Cardiac muscle cell (in vitro differentiated cells and primary cell): ENCODE measurements at regions not wholly inside any gene's neighbourhood (a gene's known extent, or its start where the extent isn't known, plus 50 kb on each side); places are given as distances from the start of the nearest gene placed in this dataset.

ENCODE experiments used
- DNase-seq, 2 donors: peaks; one replicate each; pipeline versions ENCODE4 v3.0.0 to v3.0.0-alpha.2; 2010 to 2017; ENCODE audit warnings: low read depth in 1 of 2, low spot score in 1 of 2
- H3K27ac ChIP-seq: fragments of 200-600 bp; sonication (generic); 2 replicates; pipeline ENCODE4 v1.5.1; 2016
- H3K27me3 ChIP-seq: fragments of 200-600 bp; sonication (generic); 2 replicates; pipeline ENCODE4 v1.6.0; 2016; ENCODE audit warnings: control low read depth
- H3K36me3 ChIP-seq: fragments of 200-600 bp; sonication (generic); 2 replicates; pipeline ENCODE4 v1.5.1; 2016; ENCODE audit warnings: control low read depth
- H3K4me1 ChIP-seq: fragments of 200-600 bp; sonication (generic); 2 replicates; pipeline ENCODE4 v1.8.1; 2017; ENCODE audit warnings: low read depth, mild to moderate bottlenecking, mixed run types
- H3K4me3 ChIP-seq: fragments of 200-600 bp; sonication (generic); 2 replicates; pipeline ENCODE4 v1.5.1; 2016; ENCODE audit warnings: mild to moderate bottlenecking
- H3K9me3 ChIP-seq: fragments of 200-600 bp; sonication (generic); 2 replicates; pipeline ENCODE4 v1.5.1; 2017; ENCODE audit warnings: low read depth, mild to moderate bottlenecking, control low read depth
- CTCF ChIP-seq: IDR thresholded peaks from 2 replicates; pipeline ENCODE4 v1.5.1; 2012; ENCODE audit warnings: low read depth, mild to moderate bottlenecking, low read length

- TF ChIP-seq CTCF, result no peak
- Histone ChIP-seq H3K4me3 (no peak overlapping the region), H3K27ac (no peak overlapping the region), H3K27me3 (no peaks in the 10 kb centered on the region), H3K4me1 (no peaks in the 10 kb centered on the region), H3K9me3 (no peaks in the 10 kb centered on the region), H3K36me3 (no peaks in the 10 kb centered on the region)
- no peak for DNase-seq
Observed at GRCh38 chr2:509888-510287, 167.3 kb downstream of the TMEM18 start.

GRCh38 chr2:508121-508520, 169.1 kb downstream of the TMEM18 start:
- Histone ChIP-seq H3K27ac (no peak overlapping the region), H3K4me1 (no peaks in the 10 kb centered on the region), H3K9me3 (no peaks in the 10 kb centered on the region), H3K4me3 (no peak overlapping the region), H3K36me3 (no peaks in the 10 kb centered on the region), H3K27me3 (no peaks in the 10 kb centered on the region)
- TF ChIP-seq CTCF, result no peak
- no peak for DNase-seq

GRCh38 chr2:506866-507265, 170.3 kb downstream of the TMEM18 start:
- H3K27me3 ChIP-seq, result no peaks in the 10 kb centered on the region
- no peak overlapping the region for H3K27ac ChIP-seq
- TF ChIP-seq CTCF, result no peak
- no peak overlapping the region for H3K4me3 ChIP-seq
- no peaks in the 10 kb centered on the region for H3K36me3 ChIP-seq
- no peak for DNase-seq
- H3K9me3 ChIP-seq, result no peaks in the 10 kb centered on the region
- no peaks in the 10 kb centered on the region for H3K4me1 ChIP-seq

- Histone ChIP-seq H3K36me3 (no peaks in the 10 kb centered on the region), H3K4me1 (no peaks in the 10 kb centered on the region), H3K4me3 (no peak overlapping the region), H3K9me3 (no peaks in the 10 kb centered on the region), H3K27ac (no peak overlapping the region), H3K27me3 (no peaks in the 10 kb centered on the region)
- no peak for DNase-seq
- no peak for TF ChIP-seq CTCF
Observed at GRCh38 chr2:506451-506850, 170.8 kb downstream of the TMEM18 start.

GRCh38 chr2:505941-506340, 171.3 kb downstream of the TMEM18 start:
- Histone ChIP-seq H3K27ac (no peak overlapping the region), H3K9me3 (no peaks in the 10 kb centered on the region), H3K4me3 (no peak overlapping the region), H3K36me3 (no peaks in the 10 kb centered on the region), H3K27me3 (no peaks in the 10 kb centered on the region), H3K4me1 (no peaks in the 10 kb centered on the region)
- no peak for DNase-seq
- TF ChIP-seq CTCF, result no peak
